D721Med (cell line): ENCODE measurements at regions not wholly inside any gene's neighbourhood (a gene's known extent, or its start where the extent isn't known, plus 50 kb on each side); places are given as distances from the start of the nearest gene placed in this dataset.
"Not testable (repeated sequence)": the region's sequence is repeated elsewhere in the genome, so short reads cannot be mapped to it uniquely, and the experiment has no call there.

Experiments used
- DNase-seq: peaks from one replicate; pipeline ENCODE4 v3.0.0; 2011; ENCODE audit warnings: low spot score; ENCODE audit not compliant: insufficient read length
- FAIRE-seq: peaks from 2 replicates; lab custom pipeline; 2011; peaks lifted over from hg19 to GRCh38; lab: Jason Lieb, UNC
- CTCF ChIP-seq: IDR thresholded peaks from 2 replicates; pipeline ENCODE4 v1.5.1; 2012; ENCODE audit warnings: mild to moderate bottlenecking, control low read depth; ENCODE audit not compliant: insufficient read depth; ENCODE audit errors: missing control alignments

GRCh38 chrX:1140236-1140681 lies 72.2 kb downstream of the CRLF2 start:
- FAIRE-seq (no peak), DNase-seq (no peak)
- no peak for TF ChIP-seq CTCF

GRCh38 chrX:1139185-1139500 lies 73.3 kb downstream of the CRLF2 start:
- no peak for FAIRE-seq
- no peak for TF ChIP-seq CTCF
- no peak for DNase-seq

GRCh38 chrX:1138476-1139184 lies 73.8 kb downstream of the CRLF2 start:
- no peak for TF ChIP-seq CTCF
- DNase-seq (no peak), FAIRE-seq (no peak)

GRCh38 chrX:1137531-1137930 lies 74.9 kb downstream of the CRLF2 start:
- FAIRE-seq (no peak), DNase-seq (no peak)
- no peak for TF ChIP-seq CTCF

- FAIRE-seq, DNase-seq: not testable (repeated sequence)
These were observed 75.9 kb downstream of the CRLF2 start for GRCh38 chrX:1136582-1136981.

- TF ChIP-seq CTCF = no peak
- FAIRE-seq = no peak
- no peak for DNase-seq
These were observed 77.5 kb downstream of the CRLF2 start for GRCh38 chrX:1134976-1135375.

GRCh38 chrX:1134156-1134555 lies 78.3 kb downstream of the CRLF2 start:
- TF ChIP-seq CTCF = no peak
- FAIRE-seq = no peak

GRCh38 chrX:1126738-1127137 lies 85.7 kb downstream of the CRLF2 start:
- FAIRE-seq (no peak), DNase-seq (no peak)
- TF ChIP-seq CTCF = no peak

More at GRCh38 chrX:1134156-1134555, 78.3 kb downstream of the CRLF2 start:
- no peak for DNase-seq
